A549 (cell line): ENCODE measurements at regions not wholly inside any gene's neighbourhood (a gene's known extent, or its start where the extent isn't known, plus 50 kb on each side); places are given as distances from the start of the nearest gene placed in this dataset.

Source experiments
- ATAC-seq, 2 experiments: fragments of 200-7000 bp in 1 of 2; fragments of >200 bp in 1 of 2; cut with Nextera tagmentation in 1 of 2; cut with Tn5 transposase in 1 of 2; 3 replicates each; pipeline versions ENCODE4 v1.8.0 to v1.9.1; 2018 to 2020; ENCODE audit warnings: mild to moderate bottlenecking in 1 of 2, moderate library complexity in 1 of 2
- CTCF ChIA-PET: fragments of 300-600 bp; sonication (Branson Sonifier 250); formaldehyde crosslinking; extraction: SDS; loops from one replicate; lab custom pipeline; 2021; ENCODE audit warnings: antibody characterized with exemption, inconsistent platforms; lab: Yijun Ruan, JAX
- POLR2A ChIA-PET: fragments of 350-600 bp; formaldehyde crosslinking; extraction: SDS; loops from one replicate; lab custom pipeline; 2021; ENCODE audit warnings: antibody characterized with exemption, inconsistent platforms; lab: Yijun Ruan, JAX
- DNase-seq, 2 experiments: peaks; one replicate each; pipeline versions ENCODE4 v3.0.0 to v3.0.0-alpha.2; 2011 to 2016; ENCODE audit warnings: low read depth in 1 of 2, low spot score in 1 of 2
- FAIRE-seq: peaks from 2 replicates; lab custom pipeline; 2011; peaks lifted over from hg19 to GRCh38; lab: Jason Lieb, UNC
- H3K27ac ChIP-seq, 2 experiments: fragments of >200 bp; sonication (Bioruptor Twin); formaldehyde crosslinking; 3 replicates each; pipeline ENCODE4 v1.5.1; 2016 to 2017
- H3K4me1 ChIP-seq: fragments of >200 bp; sonication (Bioruptor Twin); formaldehyde crosslinking; 3 replicates; pipeline ENCODE4 v1.6.1; 2016
- H3K4me2 ChIP-seq: fragments of >200 bp; sonication (Bioruptor Twin); formaldehyde crosslinking; 3 replicates; pipeline ENCODE4 v1.6.1; 2016
- H3K4me3 ChIP-seq: fragments of >200 bp; sonication (Bioruptor Twin); formaldehyde crosslinking; 3 replicates; pipeline ENCODE4 v1.5.1; 2016
- H3K9me3 ChIP-seq: fragments of >200 bp; sonication (Bioruptor Twin); formaldehyde crosslinking; 3 replicates; pipeline ENCODE4 v1.6.1; 2016
- CBX8 ChIP-seq: fragments of 200-600 bp; sonication (generic); IDR thresholded peaks from 2 replicates; pipeline ENCODE4 v1.6.1; 2016
- CHD2 ChIP-seq: fragments of 150-350 bp; IDR thresholded peaks from 2 replicates; pipeline ENCODE4 v1.6.1; 2014; ENCODE audit warnings: low read length; ENCODE audit not compliant: partially characterized antibody
- E2F6 ChIP-seq: IDR thresholded peaks from 2 replicates; pipeline ENCODE4 v1.6.1; 2012; ENCODE audit warnings: low read depth, borderline replicate concordance
- EHF ChIP-seq: fragments of 250-450 bp; sonication (Bioruptor Pico); IDR thresholded peaks from 2 replicates; pipeline ENCODE4 v1.5.0; 2020; ENCODE audit warnings: mild to moderate bottlenecking
- EHMT2 ChIP-seq: fragments of 200-600 bp; sonication (generic); IDR thresholded peaks from 2 replicates; pipeline ENCODE4 v1.6.1; 2016; ENCODE audit warnings: antibody characterized with exemption, low read depth, mild to moderate bottlenecking, moderate library complexity
- ELK1 ChIP-seq: fragments of 150-350 bp; IDR thresholded peaks from 2 replicates; pipeline ENCODE4 v1.6.1; 2014; ENCODE audit warnings: low read depth, mild to moderate bottlenecking, low read length
- ESRRA ChIP-seq: fragments of 150-350 bp; IDR thresholded peaks from 2 replicates; pipeline ENCODE4 v1.6.1; 2014; ENCODE audit warnings: mild to moderate bottlenecking, low read length, borderline replicate concordance
- FOSL2 ChIP-seq, 2 experiments: fragments of 450-650 bp in 1 of 2; fragments of >200 bp in 1 of 2; sonication (Bioruptor Twin) in 1 of 2; formaldehyde crosslinking; IDR thresholded peaks; 2 replicates each; pipeline versions ENCODE4 v1.5.0 to v1.6.1; 2016 to 2020; ENCODE audit warnings: mild to moderate bottlenecking in 1 of 2, moderate library complexity in 1 of 2
- GATA3 ChIP-seq: IDR thresholded peaks from 2 replicates; pipeline ENCODE4 v1.6.1; 2012; ENCODE audit warnings: borderline replicate concordance
- HDAC2 ChIP-seq: fragments of 200-600 bp; sonication (generic); IDR thresholded peaks from 2 replicates; pipeline ENCODE4 v1.6.1; 2016
- HES2 ChIP-seq: fragments of >200 bp; sonication (Bioruptor Twin); formaldehyde crosslinking; IDR thresholded peaks from 2 replicates; pipeline ENCODE4 v1.6.1; 2016
- HMGXB4 ChIP-seq: fragments of 250-450 bp; sonication (Bioruptor Pico); IDR thresholded peaks from 2 replicates; pipeline ENCODE4 v1.5.0; 2021; ENCODE audit warnings: mild to moderate bottlenecking, moderate library complexity, borderline replicate concordance
- JUNB ChIP-seq: fragments of >200 bp; sonication (Bioruptor Twin); formaldehyde crosslinking; IDR thresholded peaks from 2 replicates; pipeline ENCODE4 v1.6.1; 2016
- MAX ChIP-seq: IDR thresholded peaks from 2 replicates; pipeline ENCODE4 v1.6.1; 2012
- MYC ChIP-seq: IDR thresholded peaks from 2 replicates; pipeline ENCODE4 v1.6.1; 2012; ENCODE audit warnings: mild to moderate bottlenecking, inconsistent platforms, low read length, improper control_type of control experiment, borderline replicate concordance
- NFE2L2 ChIP-seq: fragments of 150-350 bp; conservative IDR thresholded peaks from 2 replicates; pipeline ENCODE4 v1.6.1; 2014; ENCODE audit warnings: low read length
- NPAS2 ChIP-seq: fragments of 250-450 bp; sonication (Bioruptor Pico); IDR thresholded peaks from 2 replicates; pipeline ENCODE4 v1.8.0; 2022; ENCODE audit warnings: mild to moderate bottlenecking, moderate library complexity, borderline replicate concordance
- PBX3 ChIP-seq: IDR thresholded peaks from 2 replicates; pipeline ENCODE4 v1.6.1; 2012
- PHF8 ChIP-seq: fragments of 200-600 bp; sonication (generic); IDR thresholded peaks from 2 replicates; pipeline ENCODE4 v1.6.1; 2016; ENCODE audit warnings: low read depth, mild to moderate bottlenecking, antibody characterized with exemption, moderate library complexity, borderline replicate concordance
- POLR2A ChIP-seq: IDR thresholded peaks from 2 replicates; pipeline ENCODE4 v1.6.1; 2012; ENCODE audit warnings: mild to moderate bottlenecking, low read length
- POLR2AphosphoS2 ChIP-seq: conservative IDR thresholded peaks from 2 replicates; pipeline ENCODE4 v1.6.1; 2012; ENCODE audit warnings: low read length, improper control_type of control experiment, inconsistent platforms
- REST ChIP-seq: fragments of 200-600 bp; sonication (generic); IDR thresholded peaks from 2 replicates; pipeline ENCODE4 v1.6.1; 2016; ENCODE audit warnings: antibody characterized with exemption, mild to moderate bottlenecking, moderate library complexity
- USF2 ChIP-seq: fragments of 450-650 bp; IDR thresholded peaks from 2 replicates; pipeline ENCODE4 v1.6.1; 2014; ENCODE audit warnings: antibody characterized with exemption
- ZC3H11A ChIP-seq: fragments of 450-650 bp; IDR thresholded peaks from 2 replicates; pipeline ENCODE4 v1.6.1; 2014; ENCODE audit warnings: antibody characterized with exemption, mild to moderate bottlenecking
- WGBS: methylation state at CpG from one replicate; pipeline ENCODE4 v1.1.6; 2017; ENCODE audit errors: missing lambda C conversion rate; 5-methylcytosine and 5-hydroxymethylcytosine counted together

GRCh38 chr14:89644641-89645040 is 227.6 kb upstream of the FOXN3 start:
- no peak for FAIRE-seq
- DNase-seq = no peak
- ChIA-PET CTCF (interaction anchor here (1.0 kb wide), 1 partner anchor 10 kb away, joined by 3 read pairs; no protein-coding TSS in a partner anchor), POLR2A (no interaction called here)
- no peak overlapping the region for H3K4me2 ChIP-seq
- TF ChIP-seq USF2 (no peak), PBX3 (no peak), HDAC2 (no peak), E2F6 (no peak), MAX (no peak), MYC (no peak), PHF8 (no peak), EHF (CRISPR knock-in tag) (no peak), GATA3 (no peak)
- H3K27ac ChIP-seq = no peak overlapping the region
- no peaks in the 10 kb centered on the region for H3K4me1 ChIP-seq
- no peak for ATAC-seq
- H3K4me3 ChIP-seq = no peak overlapping the region
- WGBS = 32% methylated on average over 4 of the region's 4 CpGs
- H3K9me3 ChIP-seq = peaks cover 3% of the 10 kb centered on the region; the same call in 1 of the 3 replicates

- Histone ChIP-seq H3K4me1 (no peaks in the 10 kb centered on the region), H3K4me2 (no peak overlapping the region), H3K27ac (no peak overlapping the region), H3K4me3 (no peak overlapping the region), H3K9me3 (peaks cover 11% of the 10 kb centered on the region)
- ChIA-PET POLR2A (no interaction called here), CTCF (interaction anchor here (0.7 kb wide), 1 partner anchor 32 kb away, joined by 3 read pairs; no protein-coding TSS in a partner anchor)
- ATAC-seq (no peak), FAIRE-seq (no peak), DNase-seq (no peak)
- 39% methylated on average over 8 of the region's 8 CpGs for WGBS
- TF ChIP-seq CBX8 (no peak), JUNB (no peak), ELK1 (no peak), EHMT2 (no peak), USF2 (no peak), HES2 (no peak), REST (no peak), ESRRA (no peak), HMGXB4 (CRISPR knock-in tag) (no peak), CHD2 (no peak), NFE2L2 (no peak), ZC3H11A (no peak), NPAS2 (no peak), FOSL2 (IDR thresholded peaks at IDR 0.05) (no peak), FOSL2 (CRISPR knock-in tag; IDR thresholded peaks at IDR 0.05) (no peak), POLR2AphosphoS2 (no peak), POLR2A (no peak)
Measured at GRCh38 chr14:89641495-89642175, 224.6 kb upstream of the FOXN3 start.
